Astrocyte (in vitro differentiated cells and primary cell): ENCODE measurements at regions not wholly inside any gene's neighbourhood (a gene's known extent, or its start where the extent isn't known, plus 50 kb on each side); places are given as distances from the start of the nearest gene placed in this dataset.

ENCODE experiments used
- DNase-seq: peaks from one replicate; pipeline ENCODE4 v3.0.0-alpha.2; 2010; ENCODE audit warnings: low read depth
- FAIRE-seq: peaks from 2 replicates; lab custom pipeline; 2011; peaks lifted over from hg19 to GRCh38; lab: Jason Lieb, UNC
- H2AFZ ChIP-seq: 2 replicates; pipeline ENCODE4 v1.6.0; 2012; ENCODE audit warnings: low read depth, low read length, inconsistent platforms
- H3K27ac ChIP-seq: 2 replicates; pipeline ENCODE4 v1.5.1; 2011; ENCODE audit warnings: low read depth, low read length, inconsistent platforms
- H3K27me3 ChIP-seq: 2 replicates; pipeline ENCODE4 v1.6.0; 2011; ENCODE audit warnings: low read length, inconsistent platforms; ENCODE audit not compliant: insufficient read depth
- H3K36me3 ChIP-seq: 2 replicates; pipeline ENCODE4 v1.5.1; 2011; ENCODE audit warnings: low read length, inconsistent platforms; ENCODE audit not compliant: insufficient read depth
- H3K4me1 ChIP-seq: 2 replicates; pipeline ENCODE4 v1.5.1; 2011; ENCODE audit warnings: low read length, inconsistent platforms; ENCODE audit not compliant: insufficient read depth
- H3K4me2 ChIP-seq: 2 replicates; pipeline ENCODE4 v1.6.0; 2012; ENCODE audit warnings: low read length, inconsistent platforms
- H3K4me3 ChIP-seq: 2 replicates; pipeline ENCODE4 v1.5.1; 2011; ENCODE audit warnings: low read depth, mild to moderate bottlenecking, low read length, inconsistent platforms; ENCODE audit not compliant: insufficient read depth
- H3K79me2 ChIP-seq: 2 replicates; pipeline ENCODE4 v1.6.0; 2012; ENCODE audit warnings: mild to moderate bottlenecking, low read length, inconsistent platforms; ENCODE audit not compliant: insufficient read depth
- H3K9ac ChIP-seq: 2 replicates; pipeline ENCODE4 v1.6.0; 2012; ENCODE audit warnings: mild to moderate bottlenecking, low read length, inconsistent platforms
- H3K9me3 ChIP-seq: 2 replicates; pipeline ENCODE4 v1.5.1; 2012; ENCODE audit warnings: low read depth, mild to moderate bottlenecking, low read length, inconsistent platforms; ENCODE audit not compliant: insufficient read depth
- H4K20me1 ChIP-seq: 2 replicates; pipeline ENCODE4 v1.6.0; 2012; ENCODE audit warnings: low read length, inconsistent platforms; ENCODE audit not compliant: insufficient read depth
- H3K27ac Mint-ChIP-seq: one replicate; pipeline ENCODE4 v1.8.0; 2021; ENCODE audit warnings: mild to moderate bottlenecking, mixed read lengths; ENCODE audit not compliant: unreplicated experiment
- H3K27me3 Mint-ChIP-seq: one replicate; pipeline ENCODE4 v1.8.0; 2021; ENCODE audit warnings: low read depth, mixed read lengths; ENCODE audit not compliant: unreplicated experiment
- H3K36me3 Mint-ChIP-seq: one replicate; pipeline ENCODE4 v1.8.0; 2021; ENCODE audit warnings: low read depth, mixed read lengths; ENCODE audit not compliant: unreplicated experiment
- H3K4me1 Mint-ChIP-seq: one replicate; pipeline ENCODE4 v1.8.0; 2021; ENCODE audit warnings: low read depth, mixed read lengths; ENCODE audit not compliant: unreplicated experiment
- H3K4me3 Mint-ChIP-seq: one replicate; pipeline ENCODE4 v1.8.0; 2021; ENCODE audit warnings: mild to moderate bottlenecking, moderate library complexity, mixed read lengths; ENCODE audit not compliant: unreplicated experiment
- H3K9me3 Mint-ChIP-seq: one replicate; pipeline ENCODE4 v1.8.0; 2021; ENCODE audit warnings: mild to moderate bottlenecking, mixed read lengths; ENCODE audit not compliant: unreplicated experiment
- EZH2 ChIP-seq: IDR thresholded peaks from 2 replicates; pipeline ENCODE4 v1.6.1; 2012; ENCODE audit warnings: mild to moderate bottlenecking, low read length, inconsistent platforms; ENCODE audit not compliant: insufficient read depth
- TF ChIP-seq, protein P1 (sequence below): IDR thresholded peaks from 2 replicates; pipeline ENCODE4 v1.5.1; 2011; ENCODE audit warnings: low read depth, mild to moderate bottlenecking, inconsistent platforms, low read length, moderate library complexity; ENCODE audit not compliant: insufficient read depth

DNA sequence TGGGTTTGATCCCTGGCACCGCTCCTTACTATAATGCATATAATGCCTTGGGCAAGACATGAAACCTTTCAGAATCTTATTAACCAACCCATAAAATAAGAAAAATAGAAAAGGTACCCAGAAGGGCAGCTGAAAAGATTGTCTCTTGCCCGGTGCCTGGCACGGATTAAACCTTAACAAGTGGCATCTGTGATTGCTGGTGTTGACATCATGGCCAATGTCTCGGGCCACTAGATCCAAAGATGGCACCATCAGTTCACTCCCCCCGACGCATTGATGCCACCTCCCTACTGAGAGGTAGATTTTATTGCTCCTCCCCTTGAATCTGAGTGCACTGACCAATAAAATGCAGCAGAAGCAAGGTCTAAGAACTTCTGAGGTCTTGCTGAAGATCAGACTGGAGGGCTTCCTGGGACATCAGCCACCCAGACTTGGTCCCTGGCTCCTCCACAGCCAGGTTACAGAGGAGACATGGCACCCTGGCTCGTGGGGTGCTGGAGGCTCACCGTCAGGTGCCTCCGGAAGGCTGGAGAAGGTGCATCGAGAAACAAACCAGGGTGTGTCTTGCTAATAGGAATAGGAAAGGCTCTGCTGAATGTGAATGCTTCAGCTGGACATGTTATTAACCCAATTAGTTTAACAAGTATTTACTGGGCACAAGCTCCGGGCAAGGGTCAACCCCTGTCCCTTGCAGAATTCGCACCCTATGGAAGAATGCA, 80.0 kb upstream of the COL5A1 start:
- no peak for FAIRE-seq
- no peaks in the 10 kb centered on the region for H3K27me3 ChIP-seq
- no peak overlapping the region for H3K27ac ChIP-seq
- no peaks in the 10 kb centered on the region for H3K9me3 ChIP-seq
- Mint-ChIP-seq H3K9me3 (peaks cover 16% of the 10 kb centered on the region), H3K4me3 (no peak overlapping the region), H3K27ac (no peak overlapping the region), H3K27me3 (peaks cover 14% of the 10 kb centered on the region), H3K4me1 (peaks cover 9% of the 10 kb centered on the region), H3K36me3 (peaks cover 13% of the 10 kb centered on the region)
- H3K4me2 ChIP-seq, result no peak overlapping the region
- no peak overlapping the region for H3K9ac ChIP-seq
- no peaks in the 10 kb centered on the region for H3K36me3 ChIP-seq
- no peaks in the 10 kb centered on the region for H4K20me1 ChIP-seq
- H3K79me2 ChIP-seq, result no peaks in the 10 kb centered on the region
- no peak for DNase-seq
- H3K4me1 ChIP-seq, result peaks cover 13% of the 10 kb centered on the region
- H2AFZ ChIP-seq, result no peak overlapping the region
- no peak overlapping the region for H3K4me3 ChIP-seq
- TF ChIP-seq EZH2, result no peak
- TF ChIP-seq, protein P1, sequence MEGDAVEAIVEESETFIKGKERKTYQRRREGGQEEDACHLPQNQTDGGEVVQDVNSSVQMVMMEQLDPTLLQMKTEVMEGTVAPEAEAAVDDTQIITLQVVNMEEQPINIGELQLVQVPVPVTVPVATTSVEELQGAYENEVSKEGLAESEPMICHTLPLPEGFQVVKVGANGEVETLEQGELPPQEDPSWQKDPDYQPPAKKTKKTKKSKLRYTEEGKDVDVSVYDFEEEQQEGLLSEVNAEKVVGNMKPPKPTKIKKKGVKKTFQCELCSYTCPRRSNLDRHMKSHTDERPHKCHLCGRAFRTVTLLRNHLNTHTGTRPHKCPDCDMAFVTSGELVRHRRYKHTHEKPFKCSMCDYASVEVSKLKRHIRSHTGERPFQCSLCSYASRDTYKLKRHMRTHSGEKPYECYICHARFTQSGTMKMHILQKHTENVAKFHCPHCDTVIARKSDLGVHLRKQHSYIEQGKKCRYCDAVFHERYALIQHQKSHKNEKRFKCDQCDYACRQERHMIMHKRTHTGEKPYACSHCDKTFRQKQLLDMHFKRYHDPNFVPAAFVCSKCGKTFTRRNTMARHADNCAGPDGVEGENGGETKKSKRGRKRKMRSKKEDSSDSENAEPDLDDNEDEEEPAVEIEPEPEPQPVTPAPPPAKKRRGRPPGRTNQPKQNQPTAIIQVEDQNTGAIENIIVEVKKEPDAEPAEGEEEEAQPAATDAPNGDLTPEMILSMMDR, result no peak

DNA sequence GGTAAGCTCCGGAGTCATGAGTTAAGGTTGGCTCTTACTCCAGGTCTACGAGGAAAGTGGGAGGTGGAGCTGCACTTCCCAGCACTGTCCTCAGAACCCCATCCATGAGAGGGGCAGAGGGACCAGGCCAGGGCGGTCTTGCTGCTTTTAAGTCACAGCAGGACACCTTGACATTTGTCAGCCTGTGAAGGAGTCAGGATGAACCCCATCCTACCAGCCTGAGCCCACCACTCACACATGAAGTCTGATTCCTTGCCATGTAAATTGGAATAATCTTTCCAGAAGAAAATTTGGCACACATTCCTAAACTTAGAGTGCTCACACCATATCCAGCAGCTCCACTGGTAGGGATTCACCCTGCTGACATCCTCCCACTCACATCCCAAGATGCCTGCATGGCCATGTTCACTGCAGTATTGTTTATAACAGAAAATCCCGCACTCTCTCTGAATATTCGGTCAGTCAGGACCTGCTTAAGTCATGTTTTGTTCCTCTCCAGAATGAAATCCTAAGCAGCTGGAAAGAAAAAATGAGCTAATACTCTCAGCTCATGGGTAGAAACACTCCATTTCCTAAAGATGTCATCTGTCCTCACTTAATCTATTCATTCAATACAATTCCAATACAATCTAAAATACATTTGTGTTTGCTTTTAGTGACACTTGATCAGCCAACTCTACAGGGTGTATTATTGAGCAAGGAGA, 79.3 kb upstream of the COL5A1 start:
- peaks cover 22% of the 10 kb centered on the region for H3K9me3 Mint-ChIP-seq
- H2AFZ ChIP-seq, result no peak overlapping the region
- no peak overlapping the region for H3K4me2 ChIP-seq
- H3K36me3 Mint-ChIP-seq, result peaks cover 9% of the 10 kb centered on the region
- H3K9me3 ChIP-seq, result no peaks in the 10 kb centered on the region
- H3K4me1 ChIP-seq, result peaks cover 13% of the 10 kb centered on the region
- H4K20me1 ChIP-seq, result no peaks in the 10 kb centered on the region
- peaks cover 12% of the 10 kb centered on the region for H3K27me3 Mint-ChIP-seq
- no peak overlapping the region for H3K27ac ChIP-seq
- FAIRE-seq (peak; percentile 43), DNase-seq (no peak)
- no peaks in the 10 kb centered on the region for H3K27me3 ChIP-seq
- no peak overlapping the region for H3K4me3 ChIP-seq
- no peak overlapping the region for H3K27ac Mint-ChIP-seq
- peaks cover 5% of the 10 kb centered on the region for H3K4me1 Mint-ChIP-seq
- no peak overlapping the region for H3K4me3 Mint-ChIP-seq
- H3K79me2 ChIP-seq, result no peaks in the 10 kb centered on the region
- H3K36me3 ChIP-seq, result no peaks in the 10 kb centered on the region
- no peak for TF ChIP-seq EZH2
- TF ChIP-seq, protein P1, result no peak
- H3K9ac ChIP-seq, result no peak overlapping the region

GRCh38 chr9:134563397-134563796, 78.2 kb upstream of the COL5A1 start:
- Histone ChIP-seq H4K20me1 (no peaks in the 10 kb centered on the region), H3K36me3 (no peaks in the 10 kb centered on the region), H3K79me2 (no peaks in the 10 kb centered on the region), H3K4me2 (no peak overlapping the region), H3K9ac (no peak overlapping the region), H3K9me3 (no peaks in the 10 kb centered on the region), H3K4me1 (peaks cover 13% of the 10 kb centered on the region), H3K27me3 (no peaks in the 10 kb centered on the region), H3K27ac (no peak overlapping the region), H3K4me3 (no peak overlapping the region), H2AFZ (no peak overlapping the region)
- DNase-seq (no peak), FAIRE-seq (no peak)
- peaks cover 5% of the 10 kb centered on the region for H3K4me1 Mint-ChIP-seq
- peaks cover 12% of the 10 kb centered on the region for H3K27me3 Mint-ChIP-seq
- H3K27ac Mint-ChIP-seq, result no peak overlapping the region
- peaks cover 8% of the 10 kb centered on the region for H3K36me3 Mint-ChIP-seq
- no peak overlapping the region for H3K4me3 Mint-ChIP-seq
- TF ChIP-seq EZH2, result no peak
- TF ChIP-seq, protein P1, result no peak
- H3K9me3 Mint-ChIP-seq, result peaks cover 22% of the 10 kb centered on the region
